ENCODE measurements at regions not wholly inside any gene's neighbourhood (a gene's known extent, or its start where the extent isn't known, plus 50 kb on each side); places are given as distances from the start of the nearest gene placed in this dataset.
"Not testable (repeated sequence)": the region's sequence is repeated elsewhere in the genome, so short reads cannot be mapped to it uniquely, and the experiment has no call there.

DNA sequence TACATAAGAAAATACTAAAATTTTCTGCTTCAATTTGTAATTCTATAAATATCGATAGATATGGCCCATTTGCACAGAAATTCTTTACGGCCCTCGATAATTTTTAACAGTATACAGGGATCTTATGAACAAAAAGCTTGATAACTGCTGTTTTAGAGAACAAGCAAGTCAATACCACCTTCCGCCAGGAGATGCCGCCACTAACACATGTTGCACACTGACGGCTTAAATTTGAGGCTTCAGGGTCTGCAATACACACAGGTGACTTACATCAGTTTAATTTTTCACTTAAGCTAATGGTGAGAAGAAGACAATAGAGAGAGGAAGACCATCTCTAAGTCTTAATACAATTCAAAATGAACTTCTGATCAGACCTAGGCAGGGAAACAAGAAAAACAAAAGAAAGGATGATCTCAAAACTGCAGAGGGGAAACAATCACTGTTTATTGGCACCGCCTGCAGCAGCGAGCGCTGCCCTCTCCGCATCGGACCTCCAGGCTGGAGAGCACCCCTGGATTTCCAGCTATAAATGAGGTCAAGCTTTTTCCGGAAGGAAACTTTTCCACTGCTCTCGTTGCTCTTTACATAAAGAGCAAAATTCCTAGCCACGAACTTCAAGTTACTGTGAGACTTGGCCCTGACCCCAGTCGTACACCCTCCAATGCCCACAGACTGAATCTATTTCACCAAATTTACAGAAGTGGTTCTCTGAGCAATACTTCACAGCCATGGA is 53.9 kb downstream of the OTOR start:
- peak; percentile 21 to 38 for DNase-seq

DNA sequence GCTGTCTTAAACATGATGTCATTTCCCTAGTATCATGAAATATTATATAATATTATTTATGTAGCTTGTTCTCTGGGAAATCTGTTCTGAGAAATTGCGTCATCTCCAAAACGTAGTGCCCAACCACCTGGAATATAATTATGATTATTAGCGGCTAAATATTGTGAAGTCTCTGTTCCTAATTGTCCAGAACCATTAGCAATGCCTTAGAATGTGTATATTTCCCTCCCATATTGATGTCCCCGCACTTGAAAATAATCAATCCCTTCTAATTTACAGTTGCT is 54.4 kb downstream of the OTOR start:
- no peak for DNase-seq

DNA sequence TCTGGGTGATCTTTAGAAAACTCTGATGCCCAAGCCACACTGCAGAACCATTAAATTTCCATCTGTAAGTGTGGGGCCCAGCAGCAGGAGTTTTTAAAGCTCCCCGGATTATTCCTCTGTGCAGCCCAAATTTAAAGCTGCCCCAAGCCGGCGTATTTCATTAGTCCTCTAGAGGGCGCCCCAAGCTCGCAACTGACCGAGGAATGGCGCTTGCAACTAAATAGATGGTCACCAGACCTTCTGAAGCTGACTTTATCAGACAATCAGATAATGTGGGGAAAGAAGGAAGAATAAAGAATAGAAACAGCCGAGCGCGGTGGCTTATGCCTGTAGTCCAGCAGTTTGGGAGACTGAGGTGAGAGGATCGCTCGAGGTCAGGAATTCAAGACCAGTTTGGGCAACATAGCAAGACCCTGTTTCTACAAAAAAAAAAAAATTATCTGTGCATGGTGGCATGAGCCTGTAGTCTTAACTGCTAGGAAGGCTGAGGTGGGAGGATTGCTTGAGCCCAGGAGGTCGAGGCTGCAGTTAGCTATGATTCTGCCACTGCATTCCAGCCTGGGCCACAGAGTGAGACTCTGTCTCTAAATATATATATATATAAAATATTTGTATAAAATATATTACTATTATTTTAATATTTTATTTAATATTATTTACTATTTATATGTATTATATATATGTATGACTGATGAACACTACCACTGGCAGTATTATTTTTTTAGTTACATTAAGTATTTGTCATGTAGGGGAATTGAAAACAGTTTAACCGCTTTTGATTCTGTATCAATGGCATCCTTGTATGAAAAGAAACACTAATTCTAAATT is 56.0 kb downstream of the OTOR start:
- peak in 1 of 2 donors; percentile 10 for DNase-seq

DNA sequence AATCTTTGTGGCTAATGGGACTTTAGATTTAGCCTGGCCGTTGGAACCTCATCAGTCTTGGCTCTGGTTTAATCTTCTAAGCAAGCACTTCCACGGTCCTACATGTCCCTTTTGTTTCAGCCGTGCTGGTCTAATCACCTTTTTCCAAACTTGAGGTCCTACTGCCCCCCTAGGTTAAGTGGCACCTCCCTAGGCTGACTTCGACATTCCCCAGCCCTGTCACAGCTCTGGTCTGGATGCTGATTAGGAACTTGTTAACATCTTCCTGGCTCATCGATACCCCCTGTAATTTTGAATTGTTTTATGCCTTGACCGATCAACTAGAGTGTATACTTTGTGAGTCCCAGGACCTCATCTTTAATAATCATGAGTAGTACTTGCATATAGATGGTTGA is 56.6 kb downstream of the OTOR start:
- DNase-seq: no peak

DNA sequence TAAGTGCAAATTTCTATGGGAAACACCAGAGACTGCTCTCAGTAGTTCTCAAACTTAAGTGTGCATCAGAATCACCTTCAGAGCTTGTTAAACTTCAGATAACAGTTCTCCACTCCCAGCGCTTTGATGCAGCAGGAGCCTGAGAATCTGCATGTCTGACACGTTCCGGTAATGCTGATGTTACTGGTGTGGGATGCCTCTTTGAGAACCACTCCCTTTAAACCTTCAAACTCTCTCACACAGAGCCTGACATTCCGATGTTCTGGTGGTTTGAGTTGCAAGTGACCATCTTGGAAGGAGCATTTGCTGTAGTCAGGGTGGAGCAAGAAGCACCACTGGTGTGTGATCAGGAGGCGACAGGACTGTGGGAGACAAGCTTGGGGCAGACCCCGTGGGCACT is 57.9 kb downstream of the OTOR start:
- no peak for DNase-seq

DNA sequence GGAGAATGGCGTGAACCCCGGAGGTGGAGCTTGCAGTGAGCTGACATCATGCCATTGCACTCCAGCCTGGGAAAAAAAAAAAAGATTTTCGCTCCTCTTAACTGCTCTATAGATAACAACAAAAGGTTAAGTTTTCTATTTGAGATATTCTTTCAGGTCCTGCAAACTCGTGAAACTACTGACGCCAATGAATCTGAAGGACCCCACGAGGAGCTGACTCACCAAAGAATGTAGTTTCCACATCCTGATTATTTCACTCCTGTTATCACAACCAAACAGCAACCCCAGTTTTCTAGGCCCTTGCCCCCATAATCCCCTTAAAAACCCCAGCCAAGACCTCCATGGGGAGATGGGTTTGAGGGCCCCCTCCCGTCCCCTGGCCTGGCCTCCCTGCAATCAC is 58.7 kb downstream of the OTOR start:
- no peak for DNase-seq

DNA sequence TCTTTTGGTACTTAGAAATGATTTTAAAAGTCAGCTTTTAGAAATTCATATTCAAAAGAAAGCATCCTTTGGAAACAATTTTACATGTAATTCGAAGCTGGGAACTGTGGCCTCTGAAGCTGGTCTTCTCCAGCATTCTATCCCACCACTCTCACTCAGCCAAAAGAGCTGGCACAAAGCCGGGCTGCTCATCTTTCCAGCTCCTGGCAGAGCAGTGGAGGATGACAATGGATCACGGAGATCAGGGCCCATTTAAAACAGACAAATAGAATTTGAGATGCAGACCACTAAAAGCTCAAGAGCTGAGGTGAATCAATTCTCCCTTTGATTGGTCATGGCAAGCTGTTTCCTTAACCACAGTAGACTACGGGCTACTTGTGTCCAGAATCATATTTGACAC is 60.6 kb downstream of the OTOR start:
- no peak for DNase-seq

DNA sequence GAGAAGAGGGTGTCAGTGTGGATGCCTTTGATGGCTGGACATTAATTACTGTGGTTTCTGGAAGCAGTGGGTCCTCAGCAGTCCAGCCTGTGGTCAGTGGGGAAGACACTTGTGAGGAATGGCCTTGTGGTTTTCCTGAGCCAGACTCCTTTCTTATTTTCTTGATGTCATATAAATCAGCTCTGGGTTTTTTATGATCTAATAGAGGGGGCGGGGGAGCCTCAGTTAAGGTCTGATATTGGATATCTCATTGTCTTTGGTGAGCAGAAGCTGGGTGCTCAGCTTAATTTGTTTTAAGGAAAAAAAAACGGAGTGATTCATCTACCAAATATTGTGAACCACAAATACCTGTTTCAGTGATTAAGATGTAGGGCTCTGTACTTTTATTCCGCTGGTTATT is 62.1 kb downstream of the OTOR start:
- DNase-seq: no peak

DNA sequence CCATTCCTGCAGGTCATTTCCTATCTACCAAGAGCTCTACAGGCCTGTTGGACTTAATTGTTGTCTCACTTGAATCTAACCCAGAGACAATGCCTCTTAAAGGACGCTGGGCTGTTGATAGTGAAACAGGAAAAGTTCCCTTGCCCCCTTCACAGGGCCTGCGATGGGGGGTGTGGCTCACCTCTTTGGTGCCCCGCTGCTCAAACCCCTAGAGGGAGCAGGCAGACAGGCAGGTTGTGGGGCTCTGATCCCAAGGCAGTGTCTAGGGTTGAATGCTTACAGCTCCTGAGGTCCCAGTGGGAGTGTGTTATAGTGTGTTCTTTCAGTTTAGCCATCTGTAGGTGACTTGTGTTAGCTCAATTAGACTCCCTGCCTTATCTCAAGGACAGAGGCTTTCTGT is 68.0 kb downstream of the OTOR start:
- no peak for DNase-seq

DNA sequence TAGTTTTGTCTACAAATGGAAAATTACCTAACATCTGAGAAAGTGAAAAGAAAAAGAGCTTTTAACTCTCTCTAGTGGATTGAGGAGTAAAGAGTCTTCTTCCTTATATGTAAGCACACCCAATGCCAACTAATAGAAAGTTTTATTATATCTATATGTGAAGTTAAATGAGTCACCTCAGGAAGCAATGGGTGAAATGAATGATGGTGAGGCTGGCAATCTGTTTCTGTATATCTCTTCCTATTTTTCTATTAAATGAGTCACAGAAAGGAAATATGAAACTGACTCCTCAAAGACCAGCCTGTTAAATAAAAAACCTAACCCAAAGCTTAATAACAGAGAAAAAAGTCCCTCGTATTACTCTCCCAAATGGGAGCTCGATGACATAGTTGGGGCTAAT is 71.3 kb downstream of the OTOR start:
- DNase-seq: no peak

DNA sequence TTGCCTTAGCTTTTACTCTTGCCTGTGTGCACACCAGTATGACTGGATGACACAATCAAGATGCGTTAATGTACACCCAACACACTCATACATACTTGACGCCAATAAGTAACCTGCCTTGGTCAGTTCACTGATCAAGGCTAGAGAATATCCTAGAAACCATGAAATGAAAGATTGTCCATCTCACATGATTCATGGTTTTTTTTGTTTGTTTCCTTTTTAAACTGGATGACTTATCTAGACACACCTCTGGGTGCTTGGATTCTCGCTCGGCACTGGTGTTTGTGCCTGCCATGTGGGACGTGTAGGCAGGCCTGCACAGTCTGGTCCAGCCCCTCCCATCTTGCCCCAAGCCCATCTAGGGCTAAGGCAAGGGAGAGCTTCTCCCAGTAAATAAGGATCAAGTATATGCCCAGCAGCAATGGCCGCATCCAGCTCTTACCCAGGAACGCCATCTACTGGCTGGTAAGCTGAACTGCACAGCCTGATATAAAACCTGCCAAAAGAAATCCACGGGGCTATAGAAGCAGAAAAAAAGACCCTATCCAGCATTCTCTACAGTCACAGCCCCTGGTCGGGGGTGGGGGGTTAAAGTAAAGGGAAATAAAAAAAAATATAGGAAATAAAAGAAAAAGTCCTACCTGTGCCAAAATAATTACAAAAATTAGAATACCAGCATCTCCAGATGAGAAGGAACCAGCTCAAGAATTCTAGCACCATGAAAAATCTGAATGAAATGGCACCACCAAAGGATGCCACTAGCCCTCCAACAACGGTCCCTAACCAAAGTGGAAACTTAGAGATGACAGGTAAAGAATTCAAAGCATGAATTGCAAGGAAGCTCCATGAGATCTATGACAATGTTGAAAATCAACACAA is 73.3 kb downstream of the OTOR start:
- DNase-seq: peak in 1 of 2 donors; percentile 23

DNA sequence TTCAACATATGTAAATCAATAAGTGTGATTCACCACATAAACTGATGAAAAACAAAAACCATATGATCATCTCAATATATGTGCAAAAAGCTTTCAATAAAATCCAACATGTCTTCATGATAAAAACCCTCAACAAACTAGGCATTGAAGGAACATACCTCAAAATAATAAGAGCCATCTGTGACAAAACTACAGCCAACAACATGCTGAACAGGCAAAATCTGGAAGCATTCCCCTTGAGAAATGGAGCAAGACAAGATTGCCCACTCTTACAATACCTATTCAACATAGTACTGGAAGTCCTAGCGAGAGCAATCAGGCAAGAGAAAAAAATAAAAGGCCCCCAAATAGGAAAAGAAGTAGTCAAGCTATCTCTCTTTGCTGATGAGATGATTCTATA is 76.5 kb downstream of the OTOR start:
- DNase-seq: no peak

DNA sequence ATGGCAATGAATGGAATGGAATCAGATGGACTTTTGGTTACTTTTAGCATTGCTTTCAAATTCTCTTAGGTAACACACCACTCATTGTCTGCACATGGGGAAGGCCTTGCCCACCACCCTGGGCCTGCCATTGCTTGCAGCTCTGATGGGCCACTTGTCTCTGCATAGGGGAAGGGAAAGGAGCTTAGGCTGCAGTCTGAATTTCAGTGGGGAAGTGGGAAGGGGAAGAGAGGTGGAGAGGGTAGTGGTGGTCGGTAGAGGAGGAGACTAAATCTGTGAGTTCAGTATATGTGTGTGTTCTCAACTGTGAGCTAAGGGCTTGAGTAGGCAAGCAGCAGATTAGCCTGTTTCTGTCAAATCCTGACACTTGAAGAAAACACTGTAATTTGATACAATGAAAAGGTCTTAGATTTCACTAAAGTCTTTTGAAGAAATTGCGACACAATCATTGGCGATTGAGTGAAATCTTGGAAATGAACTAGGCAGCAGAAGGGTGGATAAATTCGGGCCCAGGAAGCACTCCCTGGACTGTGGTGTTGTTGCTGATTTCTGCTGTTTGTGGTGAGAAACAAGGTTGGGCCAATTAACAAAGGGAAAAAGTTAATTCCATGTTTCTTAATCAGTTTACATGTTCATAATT is 80.6 kb downstream of the OTOR start:
- no peak for DNase-seq

DNA sequence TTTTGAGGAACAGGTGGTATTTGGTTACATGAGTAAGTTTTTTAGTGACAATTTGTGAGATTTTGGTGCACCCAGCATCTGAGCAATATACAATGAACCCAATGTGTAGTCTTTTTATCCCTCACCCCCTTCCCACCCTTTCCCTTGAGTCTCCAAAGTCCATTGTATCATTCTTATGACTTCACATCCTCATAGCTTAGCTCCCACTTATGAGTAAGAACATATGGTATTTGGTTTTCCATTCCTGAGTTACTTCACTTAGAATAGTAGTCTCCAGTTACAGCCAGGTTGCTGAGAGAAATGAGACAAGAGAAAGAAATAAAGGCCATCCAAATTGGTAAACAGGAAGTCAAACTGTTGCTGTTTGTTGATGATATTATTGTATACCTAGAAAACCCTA is 87.5 kb downstream of the OTOR start:
- DNase-seq: not testable (repeated sequence)

DNA sequence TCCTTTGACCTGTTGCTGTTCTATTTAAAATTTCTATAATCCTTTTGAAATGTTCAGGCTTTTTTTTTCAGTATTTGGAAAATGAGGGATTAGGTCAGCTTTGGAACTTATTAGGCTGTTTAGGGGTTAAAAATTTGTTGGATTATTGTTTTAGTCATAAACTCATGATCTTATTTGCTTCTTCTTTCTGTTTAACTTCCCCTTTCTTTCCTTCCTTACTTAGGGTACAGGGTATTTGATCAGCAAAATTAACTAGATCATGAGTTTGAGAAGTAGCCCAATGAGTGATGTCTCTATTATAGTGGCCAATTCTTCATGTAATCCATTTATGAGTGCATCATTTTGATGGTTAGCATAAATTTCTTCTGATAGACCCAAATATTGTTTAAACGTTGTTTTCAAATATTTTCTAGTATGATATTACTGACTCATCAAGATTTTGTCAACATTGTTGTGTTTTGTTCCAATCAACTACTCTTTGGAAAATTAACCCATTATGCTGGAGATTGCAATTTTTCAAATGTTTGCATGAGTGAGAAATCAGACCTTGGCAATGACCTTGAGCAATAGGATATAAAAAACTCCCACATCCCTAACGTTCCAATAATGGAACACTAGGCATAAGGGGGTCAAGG is 94.4 kb downstream of the OTOR start:
- no peak for DNase-seq

DNA sequence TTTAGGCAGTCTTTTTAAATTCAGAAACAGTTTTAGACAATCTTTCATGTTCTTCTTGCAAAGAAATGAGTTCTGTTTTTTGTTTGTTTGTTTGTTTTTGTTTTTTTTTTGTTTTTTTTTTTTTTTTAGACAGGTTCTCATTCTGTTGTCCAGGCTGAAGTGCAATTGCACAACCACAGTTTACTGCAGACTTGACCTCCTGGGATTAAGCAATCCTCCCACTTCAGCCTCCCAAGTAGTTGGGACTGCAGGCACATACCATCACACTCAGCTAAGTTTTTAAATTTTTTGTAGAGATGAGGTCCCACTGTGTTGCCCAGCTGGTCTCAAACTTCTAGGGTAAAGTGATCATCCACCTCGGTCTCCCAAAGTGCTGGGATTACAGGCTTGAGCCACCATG is 96.2 kb downstream of the OTOR start:
- DNase-seq: no peak

DNA sequence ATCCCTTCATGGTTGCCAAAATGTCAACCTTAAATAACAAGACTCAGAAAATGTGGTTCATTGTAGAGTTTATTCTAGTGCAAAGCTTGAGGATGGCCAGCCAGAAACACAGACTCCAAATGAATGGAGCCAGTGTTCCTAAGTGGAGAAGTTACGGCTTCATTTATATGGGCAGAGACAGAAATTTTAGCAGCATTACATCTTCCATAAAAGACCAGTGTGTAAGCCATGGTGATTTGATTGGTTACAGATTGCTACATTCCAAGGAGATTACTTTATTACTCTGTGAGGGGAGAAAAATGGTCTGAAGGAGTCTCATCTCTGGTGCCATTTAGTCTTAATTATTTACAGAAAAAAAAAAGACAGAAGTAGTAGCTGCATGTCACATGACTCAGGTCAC is 97.8 kb downstream of the OTOR start:
- no peak for DNase-seq

DNA sequence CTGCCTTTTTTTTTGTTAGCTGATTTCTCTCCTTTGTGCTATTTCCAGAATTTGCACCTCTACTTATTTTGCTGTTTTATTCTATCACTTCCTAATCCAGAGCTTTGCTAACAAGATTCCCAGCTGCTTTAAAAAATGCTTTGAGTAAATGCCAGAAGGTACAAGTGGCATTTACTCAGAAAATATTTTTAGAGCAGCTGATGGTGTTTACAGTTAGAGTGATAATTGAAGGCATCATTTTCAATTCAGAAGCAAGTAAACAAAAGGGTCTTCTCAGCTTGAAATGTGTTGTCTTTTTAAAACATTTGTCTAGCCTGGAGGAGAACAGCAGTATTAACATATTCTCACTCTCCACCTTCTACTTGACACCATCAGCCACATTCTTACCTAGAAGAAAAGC is 99.9 kb downstream of the OTOR start:
- no peak for DNase-seq

DNA sequence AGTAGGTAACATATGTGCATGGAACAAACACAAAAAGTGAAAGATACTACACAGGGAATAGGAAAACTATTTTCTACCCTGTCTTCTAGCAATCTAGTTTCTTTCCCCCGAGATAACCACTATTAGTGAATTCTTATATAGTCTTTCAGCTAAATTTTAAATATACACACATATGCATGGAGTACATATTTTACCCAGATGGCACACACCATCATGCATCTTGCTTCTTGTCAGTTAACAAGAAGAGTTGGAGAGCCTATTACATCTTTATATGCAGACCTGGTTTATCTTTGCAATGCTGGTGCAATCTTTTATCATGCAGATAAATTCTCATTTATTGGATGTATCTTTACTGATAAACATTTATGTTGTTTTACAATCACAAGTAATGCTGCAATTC is 100.4 kb downstream of the OTOR start:
- no peak for DNase-seq

DNA sequence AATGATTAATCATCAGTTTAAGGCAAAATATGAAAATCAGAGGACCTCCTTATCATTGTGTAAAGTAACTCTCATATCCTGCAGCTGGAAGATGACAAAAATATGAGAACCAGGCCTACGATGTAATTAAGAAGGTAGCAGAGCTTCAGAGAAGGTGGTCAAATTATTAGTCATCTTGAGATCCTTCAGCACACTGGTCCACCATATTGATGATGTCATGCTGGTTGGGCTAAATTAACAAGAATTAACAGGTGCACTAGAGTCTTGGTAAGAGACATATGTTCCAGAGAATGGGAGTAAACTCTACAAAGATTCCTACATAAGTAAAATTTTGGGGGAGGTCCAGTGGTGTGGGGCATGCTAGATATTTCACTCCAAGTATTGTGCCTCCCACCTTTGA is 112.8 kb downstream of the OTOR start:
- no peak for DNase-seq

DNA sequence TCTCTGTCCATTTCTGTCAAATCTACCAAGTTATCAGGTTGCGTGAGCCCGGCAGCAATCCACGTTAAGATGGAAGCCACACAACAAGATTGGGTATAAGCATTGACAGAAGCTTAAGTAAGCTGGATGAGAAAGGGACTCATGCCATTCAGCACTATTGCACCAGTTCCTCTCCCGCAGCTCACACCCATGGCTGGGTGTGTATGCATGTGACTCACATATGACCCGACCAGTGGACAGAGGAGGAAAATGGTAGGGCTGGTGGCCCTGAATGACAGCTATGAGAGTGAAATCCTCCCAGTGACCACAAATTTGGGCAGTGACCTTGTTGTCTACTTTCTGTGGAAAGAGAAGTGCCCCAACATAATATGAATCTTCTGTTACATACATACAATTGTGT is 113.5 kb downstream of the OTOR start:
- DNase-seq: no peak

DNA sequence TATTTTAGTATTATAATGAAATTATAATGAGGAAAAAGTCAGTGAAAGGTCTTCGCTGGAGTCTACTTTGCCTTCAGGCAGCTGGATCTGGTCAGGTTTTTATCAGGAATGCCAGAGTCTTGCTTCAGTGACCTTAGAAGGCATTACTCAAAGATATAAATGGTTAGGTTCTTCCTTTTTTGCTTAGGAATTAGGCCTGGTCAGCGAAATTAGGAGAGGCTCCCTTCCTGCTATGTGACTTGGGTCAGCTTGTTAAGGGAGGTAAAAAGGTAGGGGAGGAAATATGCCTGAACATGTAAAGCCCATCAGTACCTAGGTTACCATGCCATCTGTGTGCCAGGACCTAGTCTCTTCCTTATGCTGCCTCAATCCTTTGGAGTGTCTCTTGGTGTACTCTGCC is 115.1 kb downstream of the OTOR start:
- DNase-seq: no peak

DNA sequence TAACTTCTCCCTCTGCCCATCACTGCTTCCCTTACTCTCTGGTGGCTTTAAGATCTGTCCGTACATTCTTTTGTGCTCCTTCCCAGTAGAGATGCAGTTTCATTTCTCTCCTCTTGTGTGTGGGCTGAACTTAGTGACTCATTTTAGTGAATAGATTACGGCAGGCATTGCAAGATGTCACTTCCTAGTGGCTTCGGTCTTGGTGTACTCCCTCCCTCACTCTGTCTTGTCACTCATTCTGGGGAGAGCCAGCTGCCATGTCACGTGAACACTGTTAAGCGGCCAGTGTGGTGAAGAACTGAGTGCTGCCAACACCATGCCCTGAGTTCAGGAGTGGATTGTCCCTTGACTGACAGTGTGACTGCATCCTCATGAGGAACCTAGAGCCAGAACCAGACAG is 115.9 kb downstream of the OTOR start:
- DNase-seq: no peak

Data from CD4-positive, alpha-beta T cell treated with Interleukin-4 for 1 hour (primary cell).